ENCODE measurements at regions not wholly inside any gene's neighbourhood (a gene's known extent, or its start where the extent isn't known, plus 50 kb on each side); places are given as distances from the start of the nearest gene placed in this dataset.
"Not testable (repeated sequence)": the region's sequence is repeated elsewhere in the genome, so short reads cannot be mapped to it uniquely, and the experiment has no call there.

- Histone ChIP-seq H3K27me3 (ENCODE audit: control insufficient read depth in 5 of 5, insufficient read depth in 4 of 5, low read length in 5 of 5) (no peaks in the 10 kb centered on the region), H3K36me3 (ENCODE audit: control insufficient read depth in 5 of 5, insufficient read depth in 5 of 5, low read length in 5 of 5) (no peaks in the 10 kb centered on the region), H3K4me3 (ENCODE audit: low read depth in 1 of 5, low read length in 5 of 5) (no peak overlapping the region), H3K9me3 (ENCODE audit: control insufficient read depth in 5 of 5, low read length in 5 of 5) (peaks cover 0 to 5% (median 2%) of the 10 kb centered on the region in 5 donors), H3K27ac (ENCODE audit: low read depth, low read length) (no peak overlapping the region), H3K9ac (ENCODE audit: low read length in 5 of 5) (no peak overlapping the region), H3K4me1 (ENCODE audit: control insufficient read depth in 5 of 5, insufficient read depth in 5 of 5, low read length in 5 of 5) (peaks cover 0 to 8% (median 0%) of the 10 kb centered on the region in 5 donors)
Observed at GRCh38 chr6:80872199-80872950, 765.9 kb downstream of the BCKDHB start.

DNA sequence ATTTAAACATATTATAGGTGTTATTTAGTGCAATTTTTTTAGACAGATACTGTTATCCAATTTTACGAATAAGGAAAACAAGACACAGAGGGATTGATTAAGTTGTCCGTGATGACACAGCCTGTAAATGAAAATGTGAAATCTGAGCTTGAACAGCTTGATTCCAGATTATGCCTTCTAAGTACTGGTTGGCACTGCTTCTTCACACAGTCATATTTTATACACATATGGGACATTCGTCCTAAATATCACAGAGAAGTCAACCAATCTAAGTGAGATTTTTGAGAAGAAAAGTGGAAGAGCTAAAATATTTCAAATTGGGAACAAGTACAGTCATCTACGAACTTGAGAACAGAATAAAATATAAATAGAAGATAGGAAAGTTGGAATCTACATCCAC is 756.3 kb downstream of the BCKDHB start:
- H3K36me3 ChIP-seq (ENCODE audit: control insufficient read depth in 5 of 5, insufficient read depth in 5 of 5, low read length in 5 of 5): no peaks in the 10 kb centered on the region
- H3K4me1 ChIP-seq (ENCODE audit: control insufficient read depth in 5 of 5, insufficient read depth in 5 of 5, low read length in 5 of 5): no peaks in the 10 kb centered on the region
- H3K9ac ChIP-seq (ENCODE audit: low read length in 5 of 5): no peak overlapping the region
- peaks cover 0 to 3% (median 0%) of the 10 kb centered on the region in 5 donors for H3K9me3 ChIP-seq (ENCODE audit: control insufficient read depth in 5 of 5, low read length in 5 of 5)
- no peak overlapping the region for H3K4me3 ChIP-seq (ENCODE audit: low read depth in 1 of 5, low read length in 5 of 5)
- H3K27me3 ChIP-seq (ENCODE audit: control insufficient read depth in 5 of 5, insufficient read depth in 4 of 5, low read length in 5 of 5): no peaks in the 10 kb centered on the region
- H3K27ac ChIP-seq (ENCODE audit: low read depth, low read length): no peak overlapping the region

- no peaks in the 10 kb centered on the region for H3K36me3 ChIP-seq (ENCODE audit: control insufficient read depth in 5 of 5, insufficient read depth in 5 of 5, low read length in 5 of 5)
- H3K9ac ChIP-seq (ENCODE audit: low read length in 5 of 5): no peak overlapping the region
- no peak overlapping the region for H3K27ac ChIP-seq (ENCODE audit: low read depth, low read length)
- H3K4me3 ChIP-seq (ENCODE audit: low read depth in 1 of 5, low read length in 5 of 5): no peak overlapping the region
- no peaks in the 10 kb centered on the region for H3K27me3 ChIP-seq (ENCODE audit: control insufficient read depth in 5 of 5, insufficient read depth in 4 of 5, low read length in 5 of 5)
- H3K4me1 ChIP-seq (ENCODE audit: control insufficient read depth in 5 of 5, insufficient read depth in 5 of 5, low read length in 5 of 5): no peaks in the 10 kb centered on the region
- H3K9me3 ChIP-seq (ENCODE audit: control insufficient read depth in 5 of 5, low read length in 5 of 5): peaks cover 0 to 9% (median 0%) of the 10 kb centered on the region in 5 donors
Observed at GRCh38 chr6:80860107-80860506, 753.6 kb downstream of the BCKDHB start.

DNA sequence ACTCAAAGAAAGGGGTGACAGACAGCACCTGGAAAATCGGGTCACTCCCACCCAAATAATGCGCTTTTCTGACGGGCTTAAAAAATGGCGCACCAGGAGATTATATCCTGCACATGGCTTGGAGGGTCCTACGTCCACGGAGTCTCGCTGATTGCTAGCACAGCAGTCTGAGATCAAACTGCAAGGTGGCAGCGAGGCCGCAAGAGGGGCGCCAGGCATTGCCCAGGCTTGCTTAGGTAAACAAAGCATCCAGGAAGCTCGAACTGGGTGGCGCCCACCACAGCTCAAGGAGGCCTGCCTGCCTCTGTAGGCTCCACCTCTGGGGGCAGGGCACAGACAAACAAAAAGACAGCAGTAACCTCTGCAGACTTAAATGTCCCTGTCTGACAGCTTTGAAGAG is 741.5 kb downstream of the BCKDHB start:
- not testable (repeated sequence) for H3K4me1 ChIP-seq (ENCODE audit: control insufficient read depth in 5 of 5, insufficient read depth in 5 of 5, low read length in 5 of 5); H3K27ac ChIP-seq (ENCODE audit: low read depth, low read length)

GRCh38 chr6:80832337-80832736 is 725.9 kb downstream of the BCKDHB start:
- no peak overlapping the region for H3K9ac ChIP-seq (ENCODE audit: low read length in 5 of 5)
- H3K27ac ChIP-seq (ENCODE audit: low read depth, low read length): no peak overlapping the region
- H3K36me3 ChIP-seq (ENCODE audit: control insufficient read depth in 5 of 5, insufficient read depth in 5 of 5, low read length in 5 of 5): no peaks in the 10 kb centered on the region
- no peak overlapping the region for H3K4me3 ChIP-seq (ENCODE audit: low read depth in 1 of 5, low read length in 5 of 5)
- H3K27me3 ChIP-seq (ENCODE audit: control insufficient read depth in 5 of 5, insufficient read depth in 4 of 5, low read length in 5 of 5): no peaks in the 10 kb centered on the region
- no peaks in the 10 kb centered on the region for H3K9me3 ChIP-seq (ENCODE audit: control insufficient read depth in 5 of 5, low read length in 5 of 5)
- no peaks in the 10 kb centered on the region for H3K4me1 ChIP-seq (ENCODE audit: control insufficient read depth in 5 of 5, insufficient read depth in 5 of 5, low read length in 5 of 5)

More for the DNA sequence above, 741.5 kb downstream of the BCKDHB start:
- H3K27me3 ChIP-seq (ENCODE audit: control insufficient read depth in 5 of 5, insufficient read depth in 4 of 5, low read length in 5 of 5); H3K9ac ChIP-seq (ENCODE audit: low read length in 5 of 5); H3K36me3 ChIP-seq (ENCODE audit: control insufficient read depth in 5 of 5, insufficient read depth in 5 of 5, low read length in 5 of 5); H3K4me3 ChIP-seq (ENCODE audit: low read depth in 1 of 5, low read length in 5 of 5): not testable (repeated sequence)
- H3K9me3 ChIP-seq (ENCODE audit: control insufficient read depth in 5 of 5, low read length in 5 of 5): peaks cover 4 to 23% (median 15%) of the 10 kb centered on the region in 5 donors

GRCh38 chr6:80793411-80793810 is 686.9 kb downstream of the BCKDHB start:
- no peaks in the 10 kb centered on the region for H3K9me3 ChIP-seq (ENCODE audit: control insufficient read depth in 5 of 5, low read length in 5 of 5)
- no peak overlapping the region for H3K9ac ChIP-seq (ENCODE audit: low read length in 5 of 5)
- H3K36me3 ChIP-seq (ENCODE audit: control insufficient read depth in 5 of 5, insufficient read depth in 5 of 5, low read length in 5 of 5): no peaks in the 10 kb centered on the region
- H3K27ac ChIP-seq (ENCODE audit: low read depth, low read length): no peak overlapping the region
- no peak overlapping the region for H3K4me3 ChIP-seq (ENCODE audit: low read depth in 1 of 5, low read length in 5 of 5)
- H3K27me3 ChIP-seq (ENCODE audit: control insufficient read depth in 5 of 5, insufficient read depth in 4 of 5, low read length in 5 of 5): no peaks in the 10 kb centered on the region
- H3K4me1 ChIP-seq (ENCODE audit: control insufficient read depth in 5 of 5, insufficient read depth in 5 of 5, low read length in 5 of 5): peaks cover 0 to 16% (median 5%) of the 10 kb centered on the region in 5 donors

DNA sequence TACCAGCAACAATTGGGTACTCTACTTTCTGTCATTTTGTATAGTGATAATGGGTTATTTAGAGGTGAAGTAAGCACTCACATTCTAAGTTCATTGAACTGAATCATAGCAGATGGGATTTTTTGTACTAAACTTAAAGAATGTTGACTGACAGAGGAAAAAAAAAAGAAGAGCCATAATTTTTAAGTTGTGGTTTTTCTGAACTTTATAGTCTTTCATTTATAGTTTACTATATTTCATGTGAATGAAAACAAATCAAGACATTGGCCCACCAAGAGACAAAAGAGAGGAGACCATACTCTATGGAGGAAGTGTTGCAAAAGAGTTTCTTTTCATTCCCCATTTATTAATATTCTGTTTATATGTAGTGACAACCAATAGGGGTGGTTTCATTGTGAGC is 685.7 kb downstream of the BCKDHB start:
- no peak overlapping the region for H3K9ac ChIP-seq (ENCODE audit: low read length in 5 of 5)
- no peaks in the 10 kb centered on the region for H3K27me3 ChIP-seq (ENCODE audit: control insufficient read depth in 5 of 5, insufficient read depth in 4 of 5, low read length in 5 of 5)
- no peaks in the 10 kb centered on the region for H3K9me3 ChIP-seq (ENCODE audit: control insufficient read depth in 5 of 5, low read length in 5 of 5)
- no peak overlapping the region for H3K4me3 ChIP-seq (ENCODE audit: low read depth in 1 of 5, low read length in 5 of 5)
- peaks cover 0 to 16% (median 5%) of the 10 kb centered on the region in 5 donors for H3K4me1 ChIP-seq (ENCODE audit: control insufficient read depth in 5 of 5, insufficient read depth in 5 of 5, low read length in 5 of 5)
- no peaks in the 10 kb centered on the region for H3K36me3 ChIP-seq (ENCODE audit: control insufficient read depth in 5 of 5, insufficient read depth in 5 of 5, low read length in 5 of 5)
- H3K27ac ChIP-seq (ENCODE audit: low read depth, low read length): no peak overlapping the region

GRCh38 chr6:80789912-80790570 is 683.6 kb downstream of the BCKDHB start:
- peak overlapping the region in 1 of 5 donors; percentile 9 for H3K4me3 ChIP-seq (ENCODE audit: low read depth in 1 of 5, low read length in 5 of 5)
- H3K4me1 ChIP-seq (ENCODE audit: control insufficient read depth in 5 of 5, insufficient read depth in 5 of 5, low read length in 5 of 5): peaks cover 0 to 16% (median 5%) of the 10 kb centered on the region in 5 donors
- peak overlapping the region; percentile 74 for H3K27ac ChIP-seq (ENCODE audit: low read depth, low read length)
- H3K9me3 ChIP-seq (ENCODE audit: control insufficient read depth in 5 of 5, low read length in 5 of 5): peaks cover 0 to 4% (median 0%) of the 10 kb centered on the region in 5 donors
- no peak overlapping the region for H3K9ac ChIP-seq (ENCODE audit: low read length in 5 of 5)
- H3K27me3 ChIP-seq (ENCODE audit: control insufficient read depth in 5 of 5, insufficient read depth in 4 of 5, low read length in 5 of 5): no peaks in the 10 kb centered on the region
- no peaks in the 10 kb centered on the region for H3K36me3 ChIP-seq (ENCODE audit: control insufficient read depth in 5 of 5, insufficient read depth in 5 of 5, low read length in 5 of 5)

- peaks cover 0 to 14% (median 0%) of the 10 kb centered on the region in 5 donors for H3K9me3 ChIP-seq (ENCODE audit: control insufficient read depth in 5 of 5, low read length in 5 of 5)
- not testable (repeated sequence) for H3K36me3 ChIP-seq (ENCODE audit: control insufficient read depth in 5 of 5, insufficient read depth in 5 of 5, low read length in 5 of 5); H3K9ac ChIP-seq (ENCODE audit: low read length in 5 of 5); H3K4me3 ChIP-seq (ENCODE audit: low read depth in 1 of 5, low read length in 5 of 5); H3K4me1 ChIP-seq (ENCODE audit: control insufficient read depth in 5 of 5, insufficient read depth in 5 of 5, low read length in 5 of 5); H3K27ac ChIP-seq (ENCODE audit: low read depth, low read length); H3K27me3 ChIP-seq (ENCODE audit: control insufficient read depth in 5 of 5, insufficient read depth in 4 of 5, low read length in 5 of 5)
Observed at GRCh38 chr6:80783271-80783670, 676.8 kb downstream of the BCKDHB start.

DNA sequence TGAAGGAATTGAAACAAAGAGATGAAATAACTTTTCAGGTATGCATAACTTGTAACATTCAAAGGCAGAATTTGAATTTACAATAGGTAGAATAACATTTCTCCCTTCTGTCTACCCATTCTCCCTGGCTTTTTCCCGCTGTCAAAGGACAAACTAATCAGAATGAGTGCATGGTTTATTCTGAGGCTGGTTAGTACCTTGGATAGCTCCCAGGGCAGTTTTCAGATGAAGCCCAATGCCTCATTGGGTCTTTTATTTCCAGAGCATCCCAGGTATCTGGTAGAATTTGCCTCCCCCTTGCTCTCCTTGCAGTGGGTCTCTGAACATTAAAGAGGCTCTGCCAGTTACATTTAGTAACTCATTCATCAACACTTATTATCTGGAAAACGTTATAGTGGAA is 665.5 kb downstream of the BCKDHB start:
- H3K36me3 ChIP-seq (ENCODE audit: control insufficient read depth in 5 of 5, insufficient read depth in 5 of 5, low read length in 5 of 5): no peaks in the 10 kb centered on the region
- H3K9me3 ChIP-seq (ENCODE audit: control insufficient read depth in 5 of 5, low read length in 5 of 5): no peaks in the 10 kb centered on the region
- no peak overlapping the region for H3K27ac ChIP-seq (ENCODE audit: low read depth, low read length)
- H3K9ac ChIP-seq (ENCODE audit: low read length in 5 of 5): no peak overlapping the region
- no peaks in the 10 kb centered on the region for H3K27me3 ChIP-seq (ENCODE audit: control insufficient read depth in 5 of 5, insufficient read depth in 4 of 5, low read length in 5 of 5)
- H3K4me3 ChIP-seq (ENCODE audit: low read depth in 1 of 5, low read length in 5 of 5): no peak overlapping the region
- peaks cover 0 to 25% (median 10%) of the 10 kb centered on the region in 5 donors for H3K4me1 ChIP-seq (ENCODE audit: control insufficient read depth in 5 of 5, insufficient read depth in 5 of 5, low read length in 5 of 5)
